Left kidney (tissue), 1 donor: ENCODE measurements at regions not wholly inside any gene's neighbourhood (a gene's known extent, or its start where the extent isn't known, plus 50 kb on each side); places are given as distances from the start of the nearest gene placed in this dataset.
"Not testable (repeated sequence)": the region's sequence is repeated elsewhere in the genome, so short reads cannot be mapped to it uniquely, and the experiment has no call there.

Source experiments
- DNase-seq: peaks from one replicate; pipeline ENCODE4 v3.0.0-alpha.2; 2013

GRCh38 chr3:112736805-112737566, 96.0 kb upstream of the CCDC80 start:
- no peak for DNase-seq

DNA sequence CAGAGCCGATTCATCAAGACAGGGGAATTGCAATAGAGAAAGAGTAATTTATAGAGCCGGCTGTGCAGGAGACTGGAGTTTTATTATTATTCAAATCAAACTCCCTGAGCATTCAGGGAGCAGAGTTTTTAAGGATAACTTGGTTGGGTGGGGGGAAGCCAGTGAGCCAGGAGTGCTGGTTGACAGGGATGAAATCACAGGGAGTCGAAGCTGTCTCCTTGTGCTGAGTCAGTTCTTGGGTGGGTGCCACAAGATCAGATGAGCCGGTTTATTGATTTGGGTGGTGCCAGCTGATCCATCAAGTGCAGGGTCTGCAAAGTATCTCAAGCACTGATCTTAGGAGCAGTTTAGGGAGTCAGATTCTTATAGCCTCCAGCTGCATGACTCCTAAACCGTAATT, 95.4 kb upstream of the CCDC80 start:
- no peak for DNase-seq

DNA sequence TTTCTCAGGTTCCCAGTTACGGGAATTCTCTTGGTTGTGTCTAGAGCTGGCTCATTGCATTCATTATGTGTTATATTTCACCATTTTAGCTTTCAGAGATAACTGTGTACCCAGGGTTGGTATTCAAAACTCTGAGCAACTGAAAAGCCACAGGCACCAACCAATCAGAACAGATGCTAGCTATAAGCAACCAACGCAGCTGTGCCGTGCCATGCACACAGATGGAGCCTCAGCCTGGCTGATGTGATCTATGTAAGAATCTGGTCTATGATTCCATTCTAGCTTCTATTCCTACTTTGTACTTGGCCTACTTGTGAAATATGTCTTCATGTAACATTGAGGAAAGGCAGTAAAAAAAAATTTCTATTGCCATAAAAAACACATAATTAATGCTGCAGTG, 95.0 kb upstream of the CCDC80 start:
- no peak for DNase-seq

DNA sequence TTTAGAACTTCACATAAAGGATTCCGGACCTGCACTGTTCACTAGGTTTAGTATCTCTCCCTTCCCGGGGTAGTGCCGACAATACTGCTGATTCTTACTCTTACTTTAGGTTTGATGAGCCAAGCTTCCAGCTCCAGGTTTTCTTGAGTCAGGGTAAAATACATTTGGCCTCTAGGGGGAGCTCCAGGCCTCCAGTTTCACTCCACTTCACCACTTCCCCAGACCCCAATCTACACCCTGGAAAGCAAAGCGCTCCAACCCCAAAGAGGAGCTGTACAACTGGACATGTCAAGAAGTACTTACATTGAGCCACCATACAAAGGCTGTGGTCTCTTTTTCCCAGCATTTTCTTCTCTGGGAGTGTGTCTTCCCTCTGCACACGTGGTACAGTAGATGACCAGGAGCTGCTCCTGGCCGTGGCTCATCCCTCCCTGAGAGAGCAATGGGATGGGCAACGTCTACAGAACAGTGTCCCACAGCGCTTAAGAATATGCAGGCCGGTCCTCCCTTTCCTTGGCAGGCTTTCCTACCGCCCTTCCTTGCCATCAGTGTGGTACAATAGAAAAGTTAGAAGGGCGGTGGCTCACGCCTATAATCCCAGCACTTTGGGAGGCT, 93.9 kb upstream of the CCDC80 start:
- peak; percentile 43 for DNase-seq

DNA sequence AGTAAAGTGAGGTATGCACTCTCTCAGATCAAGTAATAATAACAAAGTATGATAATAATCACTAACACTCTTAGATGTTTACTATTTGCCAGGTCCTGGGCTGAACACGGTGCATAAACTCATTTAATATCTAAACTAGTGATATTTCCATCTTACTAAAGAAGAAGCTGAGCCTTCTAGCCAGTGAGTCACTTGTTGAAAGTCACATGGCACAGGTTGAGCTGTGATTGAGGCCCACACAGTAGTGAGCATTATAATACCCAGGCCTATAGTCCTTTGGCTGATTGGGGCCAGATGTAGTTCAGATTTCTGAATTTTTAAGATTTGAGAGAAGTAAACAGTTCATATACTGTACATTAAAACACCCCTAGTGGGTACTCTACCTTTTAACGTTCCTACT, 93.2 kb upstream of the CCDC80 start:
- DNase-seq, result no peak

DNA sequence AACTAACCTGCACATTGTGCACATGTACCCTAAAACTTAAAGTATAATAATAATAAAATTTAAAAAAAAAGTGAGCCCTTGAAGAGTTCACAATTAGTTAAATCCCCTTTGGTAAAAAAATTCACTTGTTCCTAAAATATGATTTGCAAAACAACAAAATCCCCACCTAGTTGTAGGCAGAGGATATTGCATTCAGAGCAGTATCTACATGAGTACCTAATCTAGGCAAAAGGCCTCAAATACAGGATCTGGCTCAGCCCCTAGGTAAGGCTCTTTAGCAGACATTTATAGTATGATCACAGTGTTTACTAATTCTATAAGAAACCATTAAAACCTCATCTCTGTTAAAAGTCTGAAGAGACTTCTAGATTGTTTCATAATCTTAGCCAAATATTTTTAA, 89.3 kb upstream of the CCDC80 start:
- DNase-seq, result no peak

DNA sequence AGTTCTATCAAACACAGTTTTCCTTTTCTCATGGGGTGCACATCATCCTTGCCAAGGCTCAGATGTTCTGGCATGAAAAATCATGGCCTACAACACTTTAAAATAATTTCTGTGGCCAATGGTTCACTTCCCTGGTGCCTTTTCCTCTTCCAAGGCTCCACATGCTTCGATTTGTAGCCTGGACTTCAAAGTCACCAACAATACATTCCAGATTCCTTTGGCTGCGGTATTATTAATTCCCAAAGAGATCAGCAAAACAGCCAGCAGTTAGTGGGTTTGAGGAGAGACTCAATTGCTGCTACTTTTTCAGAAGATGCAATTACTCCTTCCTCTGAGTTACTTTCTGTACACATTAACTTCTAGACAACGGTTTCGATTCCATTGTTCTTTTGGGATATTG, 80.3 kb upstream of the CCDC80 start:
- DNase-seq, result no peak

DNA sequence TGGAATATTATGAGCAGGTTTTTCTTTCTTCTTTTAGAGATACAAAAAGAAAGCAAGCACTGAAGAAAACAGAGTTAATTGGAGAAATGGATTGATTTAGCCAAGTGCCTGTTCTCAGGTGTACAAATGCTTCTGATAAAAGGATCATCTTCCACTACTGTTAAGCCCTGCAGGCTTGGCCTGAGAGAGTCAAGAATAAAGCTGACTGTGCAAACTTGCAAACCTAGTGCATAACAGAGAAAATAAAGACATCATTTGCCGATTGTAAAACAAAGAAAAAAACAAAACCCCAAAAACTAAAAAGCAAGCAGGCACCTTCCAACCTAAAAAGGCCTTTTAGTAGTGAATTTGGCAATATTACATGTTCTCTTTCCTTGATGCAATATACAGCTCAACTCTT, 78.0 kb upstream of the CCDC80 start:
- no peak for DNase-seq

DNA sequence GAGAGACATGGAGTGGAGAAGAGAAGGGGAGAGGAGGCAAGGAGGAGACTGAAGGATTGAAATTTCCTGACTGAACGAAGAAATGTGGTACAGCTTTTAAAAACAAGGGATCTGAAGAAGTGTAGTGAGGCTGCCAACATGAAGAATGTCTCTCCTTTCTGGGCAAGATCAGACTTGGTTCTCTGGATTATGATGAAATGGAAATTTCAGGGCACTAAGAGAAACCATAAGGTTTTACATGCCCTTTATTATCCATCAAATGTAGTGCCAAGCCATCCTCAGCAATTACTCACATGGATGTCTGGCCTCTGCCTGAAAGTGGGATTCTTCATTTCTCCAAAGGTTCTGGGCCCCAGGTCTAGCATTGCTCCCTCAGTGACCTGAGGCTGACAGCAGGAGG, 77.6 kb upstream of the CCDC80 start:
- DNase-seq, result no peak

- DNase-seq, result no peak
These were observed 69.0 kb upstream of the CCDC80 start for GRCh38 chr3:112709911-112710310.

DNA sequence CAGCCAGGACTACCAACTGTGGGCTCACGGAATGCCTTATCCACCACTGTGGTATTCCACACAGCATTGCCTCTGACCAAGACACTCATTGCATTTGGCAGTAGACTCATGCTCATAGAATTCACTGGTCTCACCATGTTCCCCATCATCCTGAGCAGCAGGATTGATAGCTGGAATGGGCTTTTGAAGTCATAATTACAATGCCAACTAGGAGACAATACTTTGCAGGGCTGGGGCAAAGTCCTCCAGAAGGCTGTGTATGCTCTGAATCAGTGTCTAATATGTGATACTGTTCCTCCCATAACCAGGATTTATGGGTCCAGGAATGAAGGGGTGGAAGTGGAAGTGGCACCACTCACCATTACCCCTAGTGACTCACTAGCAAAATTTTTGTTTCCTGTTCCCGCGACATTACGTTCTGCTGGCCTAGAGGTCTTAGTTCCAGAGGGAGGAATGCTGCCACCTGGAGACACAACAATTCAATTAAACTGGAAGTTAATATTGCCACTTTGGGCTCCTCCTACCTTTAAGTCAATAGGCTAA, 58.6 kb upstream of the CCDC80 start:
- no peak for DNase-seq

GRCh38 chr3:112698442-112698841, 57.5 kb upstream of the CCDC80 start:
- DNase-seq, result not testable (repeated sequence)

GRCh38 chr3:112696244-112696643, 55.3 kb upstream of the CCDC80 start:
- DNase-seq, result not testable (repeated sequence)

- DNase-seq, result not testable (repeated sequence)
These were observed 54.6 kb upstream of the CCDC80 start for GRCh38 chr3:112695377-112696108.

GRCh38 chr3:112694906-112695305, 54.0 kb upstream of the CCDC80 start:
- not testable (repeated sequence) for DNase-seq

GRCh38 chr3:112693186-112693585, 52.2 kb upstream of the CCDC80 start:
- no peak for DNase-seq
